Activated CD4-positive, alpha-beta T cell treated with anti-CD3 and anti-CD28 coated beads, Interleukin-2, Interleukin-6, amounts not matched to agents 100 ng/mL and 50 ng/mL, durations not matched to agents 16 hours and 8 hours (primary cell): ENCODE measurements at regions not wholly inside any gene's neighbourhood (a gene's known extent, or its start where the extent isn't known, plus 50 kb on each side); places are given as distances from the start of the nearest gene placed in this dataset.

Source experiments
- DNase-seq: peaks from one replicate; pipeline ENCODE4 v3.0.0-alpha.2; 2020

DNA sequence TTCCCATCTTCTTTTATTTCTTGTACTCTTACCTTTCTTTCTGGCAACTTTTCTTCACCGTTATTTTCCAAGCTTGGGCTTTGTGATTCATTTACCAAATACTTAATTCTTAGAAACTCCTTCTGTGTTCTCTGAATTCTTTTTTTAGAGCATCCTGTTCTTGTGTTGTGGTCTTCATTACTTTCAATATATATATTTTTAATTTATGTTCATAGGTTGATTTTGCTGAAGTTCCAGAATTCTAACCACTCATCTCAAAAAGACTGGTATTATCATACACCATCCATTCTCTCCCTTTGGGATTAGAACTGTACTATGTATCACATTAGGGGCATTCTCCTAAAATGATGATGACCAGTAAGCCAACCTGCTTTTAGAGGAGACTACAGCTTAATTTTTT is 362.3 kb upstream of the CBLB start:
- DNase-seq, result peak; percentile 51

DNA sequence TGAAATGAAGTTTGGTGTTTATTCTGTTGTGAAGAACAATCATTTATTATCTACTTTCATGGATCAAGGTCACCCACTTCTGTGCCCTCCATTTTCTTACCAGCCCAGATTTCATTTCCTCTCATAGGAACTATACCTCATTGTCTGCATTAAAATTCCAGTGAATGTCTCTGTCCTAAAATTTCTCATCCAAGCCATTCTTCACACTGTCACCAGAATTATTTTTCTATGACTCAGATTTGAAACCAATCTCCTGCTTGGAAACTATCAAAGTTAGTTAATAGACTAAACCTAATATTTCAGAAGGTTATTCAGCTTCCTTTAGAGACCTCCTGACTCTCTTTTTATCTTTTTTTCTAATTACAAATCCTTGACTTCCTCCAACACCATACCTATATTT is 364.1 kb upstream of the CBLB start:
- no peak for DNase-seq

DNA sequence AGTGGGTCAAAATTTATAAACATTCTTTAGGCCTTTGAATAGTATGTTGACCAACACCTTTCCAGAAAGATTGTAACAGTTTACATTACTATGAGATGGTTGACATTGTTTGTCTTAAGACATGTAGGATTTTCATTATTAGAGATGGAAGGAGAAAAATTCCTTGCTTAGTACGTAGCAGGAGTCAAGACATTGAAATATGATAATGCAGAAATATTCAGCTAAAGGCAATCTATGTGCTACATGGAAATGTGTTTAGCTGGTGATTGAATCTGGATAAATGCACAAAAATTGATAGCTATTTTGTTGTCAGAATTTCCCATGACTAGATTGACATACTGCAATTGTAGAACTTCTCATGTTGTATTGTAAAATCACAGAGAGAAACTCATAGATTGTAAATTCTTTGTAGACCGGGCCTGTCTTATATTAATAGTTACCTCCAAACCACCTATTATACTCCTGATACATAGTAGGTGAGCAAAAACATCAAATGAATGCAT is 370.4 kb upstream of the CBLB start:
- DNase-seq, result no peak

DNA sequence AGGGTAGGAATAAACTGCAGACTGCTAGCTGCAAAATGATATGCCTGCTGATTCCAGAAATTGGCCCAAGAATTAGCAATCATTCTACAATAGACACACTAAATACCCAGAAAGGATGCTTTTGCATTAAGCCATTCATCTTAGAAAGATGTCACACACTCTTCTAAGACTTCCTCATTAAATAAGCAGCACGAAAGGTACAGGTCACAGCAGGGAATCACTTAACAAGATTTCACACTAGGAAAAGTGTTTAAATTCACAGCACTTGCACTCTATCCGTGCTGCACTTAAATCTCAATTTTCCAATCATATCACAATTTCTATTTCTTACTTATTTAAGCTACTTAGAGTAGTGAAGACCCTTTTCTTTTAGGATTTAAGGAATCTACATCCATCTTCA is 372.8 kb upstream of the CBLB start:
- DNase-seq, result no peak

DNA sequence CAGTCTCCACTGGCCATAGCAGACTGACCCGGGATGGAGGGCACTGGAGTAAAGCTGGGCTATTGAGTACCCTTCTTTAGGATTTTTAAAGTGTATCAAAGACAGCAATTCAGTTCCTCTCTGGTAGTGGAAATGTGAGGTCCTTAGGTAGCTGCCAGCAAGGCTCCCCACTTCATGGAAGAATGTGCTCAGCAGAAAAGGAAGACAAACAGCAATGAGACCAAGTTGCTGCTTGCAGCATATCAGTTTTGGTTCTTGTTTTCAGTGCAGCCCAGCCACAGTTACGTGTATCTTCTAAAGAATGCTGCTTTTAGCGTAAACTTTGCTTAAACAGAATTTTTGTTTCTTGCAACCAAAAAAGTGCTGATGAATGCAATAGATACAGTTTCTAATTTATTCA is 374.0 kb upstream of the CBLB start:
- peak; percentile 14 for DNase-seq

DNA sequence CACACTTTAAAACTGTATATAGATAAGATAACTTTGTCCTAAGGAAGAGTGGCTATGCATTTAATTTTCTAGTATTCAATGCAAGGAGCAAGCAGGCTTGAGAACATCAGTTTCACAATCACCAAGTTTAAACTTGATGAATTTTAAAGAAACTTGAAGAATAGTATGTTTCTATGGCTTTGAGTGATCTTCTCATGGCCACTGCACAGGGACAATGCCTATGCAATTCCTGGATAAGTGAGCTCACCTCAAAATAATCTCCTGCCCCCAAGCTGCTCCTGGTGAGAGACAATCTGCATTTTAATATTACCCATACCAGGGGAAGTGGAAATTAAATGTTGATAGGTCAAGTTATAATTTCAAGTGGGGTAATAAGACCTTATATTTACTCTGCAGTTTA is 376.6 kb upstream of the CBLB start:
- DNase-seq, result no peak

DNA sequence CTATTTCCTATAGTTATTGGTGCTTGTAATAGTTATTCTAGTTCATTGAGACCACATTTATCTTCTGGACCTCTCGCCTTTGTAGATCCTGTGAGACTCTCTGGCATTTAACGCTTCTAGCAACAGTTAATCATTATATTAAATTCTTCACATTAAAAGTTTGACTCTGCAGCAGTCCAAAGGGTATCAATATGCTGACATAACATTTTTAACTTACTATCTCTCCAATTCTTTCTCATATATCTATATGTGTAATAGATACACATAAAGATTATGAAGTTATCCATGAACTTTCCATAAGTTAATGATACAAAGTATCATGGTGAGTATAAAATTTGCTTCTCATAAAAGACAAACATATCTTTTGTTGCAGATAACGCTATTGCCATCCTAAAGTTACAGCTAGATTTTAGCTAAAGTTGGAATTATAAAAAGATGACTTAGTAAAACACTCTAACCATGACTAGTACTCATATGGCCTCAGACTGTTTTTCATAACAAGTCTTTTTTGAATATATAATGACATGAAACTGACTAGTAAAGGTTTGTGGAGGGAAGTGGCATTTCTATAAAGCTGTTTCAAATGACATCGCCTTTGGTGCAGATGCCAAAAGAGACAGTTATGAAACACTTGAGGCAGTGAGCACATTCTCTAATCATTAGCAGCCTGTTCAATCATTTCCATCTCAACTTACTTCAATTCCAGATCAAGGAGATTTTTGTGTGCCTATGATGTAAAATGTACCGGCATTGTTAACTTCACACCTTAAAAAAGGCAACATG is 379.3 kb upstream of the CBLB start:
- peak; percentile 41 for DNase-seq

DNA sequence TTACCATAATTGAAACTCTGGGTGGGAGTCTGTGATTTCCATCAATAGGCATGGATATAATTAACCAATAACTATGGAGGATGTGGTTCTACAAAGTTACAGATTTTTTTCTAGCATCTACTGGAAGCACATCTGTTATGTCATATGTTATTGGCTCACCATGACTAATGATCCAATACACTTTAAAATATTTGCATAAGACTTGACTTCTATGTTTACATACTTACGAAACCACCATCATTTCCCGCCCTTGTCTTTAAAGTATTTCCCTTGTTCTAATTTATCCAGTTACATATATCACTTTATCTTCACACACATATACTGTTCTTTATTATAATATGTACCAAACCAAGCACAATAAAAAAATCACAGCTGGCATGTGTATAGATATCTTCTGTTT is 380.3 kb upstream of the CBLB start:
- DNase-seq, result no peak

DNA sequence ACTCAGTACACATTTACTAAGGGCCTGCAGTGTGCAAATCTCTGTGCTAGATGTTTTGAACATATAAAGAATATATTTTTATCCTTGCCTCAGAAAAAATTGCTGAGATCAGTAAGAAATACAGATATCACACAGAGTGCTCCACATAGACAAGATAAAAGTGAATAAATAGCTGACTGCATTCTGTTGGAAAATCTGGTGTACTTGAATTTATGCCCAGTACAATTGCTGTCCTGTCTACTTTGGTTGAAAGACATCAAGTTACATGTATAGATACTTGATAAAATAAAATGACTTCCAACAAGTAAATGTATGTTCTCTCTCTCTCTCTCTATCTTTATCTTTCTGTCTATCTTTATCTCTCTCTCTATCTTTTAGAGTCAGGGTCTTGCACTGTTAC is 381.2 kb upstream of the CBLB start:
- no peak for DNase-seq

DNA sequence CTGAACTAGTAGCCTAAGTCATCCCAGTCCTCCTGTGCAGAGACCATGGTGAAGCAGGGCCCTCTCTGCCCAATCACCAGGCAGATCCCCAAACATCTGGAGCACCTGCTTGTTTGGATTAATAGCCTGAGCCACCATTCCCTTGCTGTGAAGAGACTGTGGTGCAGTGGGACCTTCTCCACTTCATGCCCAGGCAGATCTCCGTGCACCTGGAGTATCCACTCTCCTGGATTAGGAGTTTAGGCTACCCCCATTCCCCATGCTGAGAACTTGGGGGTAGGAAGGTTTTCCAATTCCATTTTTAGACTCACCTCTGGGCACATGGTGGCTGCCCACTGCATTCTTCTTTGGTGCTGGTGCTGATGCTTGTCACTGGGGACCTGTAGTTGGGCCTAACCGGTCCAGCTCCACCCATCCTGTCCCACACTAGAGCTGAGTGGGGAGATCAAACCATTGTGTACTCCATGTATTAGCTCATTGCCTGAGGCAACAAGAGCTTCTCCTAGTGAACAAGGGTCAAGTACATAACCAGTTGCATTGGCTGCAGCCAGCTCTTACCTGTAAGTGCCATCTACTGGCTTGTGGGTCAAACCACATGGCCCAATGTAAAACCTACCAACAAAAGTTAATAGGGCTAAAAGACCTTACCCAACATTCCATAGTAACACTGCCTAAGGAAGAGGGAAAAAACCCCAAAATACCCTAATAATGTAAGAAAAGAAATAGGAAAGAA is 382.5 kb upstream of the CBLB start:
- DNase-seq, result peak; percentile 5

DNA sequence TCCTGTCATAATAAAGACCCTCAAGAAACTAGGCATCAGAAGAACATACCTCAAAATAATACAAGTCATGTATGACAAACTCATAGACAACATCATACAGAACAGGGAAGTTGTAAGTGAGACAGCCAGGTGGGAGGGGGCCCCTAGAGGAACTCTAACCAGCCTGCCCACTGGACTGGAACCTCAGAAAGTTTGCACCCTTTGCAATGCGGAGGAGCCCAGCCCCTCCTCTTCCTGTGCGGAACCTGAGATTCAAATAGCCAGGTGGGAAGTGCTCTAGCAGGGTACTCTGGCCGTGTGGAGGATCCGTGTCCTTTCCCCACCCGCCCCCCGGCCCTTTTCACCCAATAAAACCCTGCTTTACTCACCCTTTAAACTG is 387.0 kb upstream of the CBLB start:
- DNase-seq, result no peak

DNA sequence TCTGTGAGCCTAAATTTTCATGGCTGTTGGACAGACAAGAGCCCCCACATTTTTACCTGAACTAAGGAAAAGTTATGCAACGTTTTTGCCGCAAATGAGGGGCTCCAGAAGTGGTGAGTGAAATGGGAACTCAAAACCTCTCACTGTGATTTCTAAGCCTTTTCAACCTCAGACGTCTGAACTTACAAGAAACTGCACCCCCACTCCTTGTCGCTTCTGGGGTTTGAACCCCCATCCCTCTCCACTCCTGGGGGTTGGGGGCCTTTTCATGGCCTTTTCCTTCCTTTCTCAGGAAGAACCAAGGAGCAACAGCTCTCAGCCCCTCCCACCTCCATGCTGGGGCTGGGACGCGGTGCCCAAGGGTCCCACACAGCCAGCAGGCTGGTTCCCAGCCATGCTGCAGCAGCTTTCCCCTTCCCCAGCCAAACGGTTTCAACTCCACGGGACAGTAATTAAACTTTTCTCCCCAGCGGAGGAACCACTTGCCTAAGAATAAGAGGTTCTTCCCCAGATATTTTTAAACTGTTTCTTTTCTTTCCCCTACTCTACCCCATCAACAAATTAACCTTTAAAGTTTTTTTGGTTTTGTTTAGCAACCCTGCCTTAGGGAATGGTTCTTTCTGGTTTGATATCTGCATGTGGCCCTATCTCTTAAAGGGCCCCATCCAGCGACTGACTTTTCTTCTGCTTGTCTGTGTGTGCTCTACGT is 387.6 kb upstream of the CBLB start:
- DNase-seq, result no peak

DNA sequence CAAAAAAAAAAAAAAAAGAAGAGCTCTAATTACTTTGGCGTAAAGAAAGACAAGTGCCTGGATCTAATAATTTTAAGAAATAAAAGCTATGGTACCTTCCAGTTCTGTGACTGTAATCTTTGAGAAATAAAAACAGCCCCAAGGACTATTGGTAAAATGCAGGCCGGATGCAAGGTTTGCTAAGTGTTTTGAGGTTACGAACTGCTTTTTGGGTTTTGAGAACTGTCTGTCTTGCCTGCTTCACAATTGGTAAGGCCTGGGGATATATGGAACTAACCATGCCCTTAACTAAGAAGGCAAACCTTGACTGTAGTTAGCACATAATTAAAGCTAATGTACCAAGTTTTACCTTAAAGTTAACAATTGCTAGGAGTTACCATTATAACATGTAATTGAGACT is 388.4 kb upstream of the CBLB start:
- DNase-seq, result no peak

DNA sequence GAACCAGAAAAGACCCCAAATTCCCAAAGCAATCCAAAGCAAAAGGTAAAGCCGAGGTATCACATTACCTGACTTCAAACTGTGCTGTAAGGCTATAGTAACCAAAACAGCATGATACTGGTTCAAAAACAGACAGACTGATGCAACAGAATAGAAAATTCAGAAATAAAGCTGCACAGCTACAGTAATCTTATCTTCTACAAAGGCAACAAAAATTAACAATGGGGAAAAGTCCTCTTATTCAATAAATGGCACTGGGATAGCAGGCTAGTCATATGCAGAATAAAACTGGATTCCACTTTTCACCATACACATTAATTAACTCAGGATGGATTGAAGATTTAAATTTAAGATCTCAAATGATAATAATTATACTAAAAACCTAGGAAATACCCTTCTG is 392.6 kb upstream of the CBLB start:
- no peak for DNase-seq

DNA sequence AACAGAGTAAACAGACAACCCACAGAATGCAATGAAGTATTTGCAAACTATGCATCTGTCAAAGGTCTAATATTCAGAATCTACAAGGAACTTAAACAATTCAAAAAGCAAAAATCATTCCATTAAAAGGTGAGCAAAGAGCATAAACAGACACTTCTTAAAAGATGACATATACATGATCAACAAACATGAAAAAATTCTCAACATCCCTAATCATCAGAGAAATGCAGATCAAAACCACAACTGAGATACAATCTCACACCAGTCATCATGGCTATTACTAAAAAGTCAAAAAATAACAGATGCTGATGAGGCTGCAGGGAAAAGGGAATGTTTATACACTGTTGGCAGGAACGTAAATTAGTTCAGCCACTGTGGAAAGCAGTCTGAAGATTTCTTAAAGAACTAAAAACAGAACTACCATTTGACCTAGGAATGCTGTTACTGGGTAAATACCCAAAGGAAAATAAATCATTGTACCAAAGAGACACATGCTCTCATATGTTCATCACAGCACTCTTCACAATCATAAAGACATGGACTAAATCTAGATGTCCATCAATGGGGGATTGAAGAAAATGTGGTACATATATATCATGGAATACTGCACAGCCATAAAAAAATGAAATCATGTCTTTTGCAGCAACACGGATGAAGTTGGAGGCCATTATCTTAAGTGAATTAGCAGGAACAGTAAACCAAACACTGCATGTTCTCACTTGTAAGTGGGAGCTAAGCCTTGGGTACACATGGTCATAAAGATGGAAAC is 393.3 kb upstream of the CBLB start:
- DNase-seq, result no peak

DNA sequence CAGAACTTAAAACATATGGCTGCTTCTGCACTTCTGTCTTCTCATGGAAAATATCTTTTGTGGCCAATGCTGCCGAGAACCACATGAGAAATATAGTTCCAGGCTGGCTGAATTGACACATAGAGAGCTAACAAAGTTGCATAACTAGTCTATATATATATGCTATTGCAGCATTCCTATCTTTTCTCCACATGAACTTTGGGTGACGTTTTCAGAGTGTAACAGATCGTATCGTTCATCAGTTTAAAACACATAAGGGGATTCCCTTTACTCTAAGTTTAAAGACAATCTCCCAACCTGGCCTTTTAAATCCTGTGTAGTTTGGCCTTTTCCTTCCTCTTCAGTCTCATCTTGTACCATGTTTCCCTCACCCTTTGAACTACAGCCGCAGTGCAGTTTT is 394.2 kb upstream of the CBLB start:
- DNase-seq, result no peak

DNA sequence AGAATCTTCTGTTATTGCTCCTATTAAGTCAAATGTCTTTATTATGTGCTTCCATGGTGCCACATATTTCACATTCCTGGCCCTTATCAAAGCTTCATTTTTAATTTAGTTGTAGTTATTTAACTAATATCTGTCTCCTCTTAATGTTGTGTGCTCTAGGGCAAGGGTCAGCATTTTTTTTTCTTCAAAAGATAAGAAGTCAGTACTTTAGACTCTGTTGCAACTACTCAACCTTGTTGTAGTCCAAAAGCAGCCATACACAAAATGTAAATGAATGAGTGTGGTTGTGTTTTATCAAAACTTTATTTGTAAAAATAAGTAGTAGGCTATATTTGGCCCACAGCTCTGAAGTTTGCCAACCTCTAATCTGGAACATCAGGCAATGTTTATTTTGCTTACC is 394.7 kb upstream of the CBLB start:
- no peak for DNase-seq

DNA sequence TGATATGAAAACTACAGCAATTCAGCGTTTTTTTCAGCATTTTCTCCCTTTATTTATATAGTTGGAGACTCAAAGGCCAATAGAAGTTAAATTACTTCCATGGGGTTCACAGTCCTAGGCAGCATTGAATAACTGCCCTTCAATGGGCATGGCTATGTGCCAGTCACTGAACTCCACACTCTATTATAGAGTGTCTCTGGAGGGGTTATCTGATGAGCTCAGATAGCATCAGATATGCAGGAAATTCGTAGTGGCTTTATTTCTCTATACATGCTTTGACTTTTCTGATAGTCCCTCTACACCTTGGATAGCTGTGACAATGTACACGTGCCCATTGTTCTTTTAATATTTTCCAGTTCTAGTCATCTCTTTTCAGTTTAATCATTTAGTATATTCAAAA is 396.9 kb upstream of the CBLB start:
- no peak for DNase-seq

DNA sequence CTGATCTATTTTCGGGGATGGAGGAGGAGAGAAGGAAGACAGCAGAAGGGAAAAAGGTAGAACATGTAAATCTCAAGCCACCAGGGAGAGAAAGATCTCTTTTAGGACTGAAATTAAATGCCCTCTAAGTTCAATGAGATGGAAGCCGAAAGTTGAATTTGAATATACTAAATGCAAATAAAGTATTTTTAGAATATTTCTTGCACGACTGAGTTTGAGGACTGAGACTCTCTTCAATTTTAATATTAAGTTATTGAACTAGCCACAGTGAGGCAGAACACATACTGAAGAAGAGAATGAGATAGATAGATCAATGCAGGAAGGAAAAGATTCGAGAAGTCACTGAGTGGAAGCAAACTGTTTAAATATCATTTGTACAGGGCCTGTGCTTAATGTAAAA is 399.9 kb upstream of the CBLB start:
- no peak for DNase-seq

DNA sequence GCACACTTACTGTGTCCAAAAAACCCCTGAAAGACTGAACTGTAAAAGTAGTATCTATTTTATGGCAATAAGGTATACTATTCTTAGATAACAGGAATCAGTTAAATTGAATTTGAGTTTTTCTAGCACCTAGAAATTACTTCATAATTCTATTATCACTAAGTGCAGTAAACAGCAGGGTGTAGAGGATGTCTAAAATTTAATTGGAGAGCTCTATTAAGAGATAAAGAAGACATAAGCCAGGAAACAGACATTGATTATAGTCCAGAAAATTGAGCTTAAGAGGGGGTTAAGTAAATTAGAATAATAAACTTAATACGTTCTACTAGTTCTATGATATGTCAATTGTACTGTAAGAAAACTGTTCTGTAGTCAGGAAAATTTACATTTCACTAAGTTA is 403.5 kb upstream of the CBLB start:
- no peak for DNase-seq

DNA sequence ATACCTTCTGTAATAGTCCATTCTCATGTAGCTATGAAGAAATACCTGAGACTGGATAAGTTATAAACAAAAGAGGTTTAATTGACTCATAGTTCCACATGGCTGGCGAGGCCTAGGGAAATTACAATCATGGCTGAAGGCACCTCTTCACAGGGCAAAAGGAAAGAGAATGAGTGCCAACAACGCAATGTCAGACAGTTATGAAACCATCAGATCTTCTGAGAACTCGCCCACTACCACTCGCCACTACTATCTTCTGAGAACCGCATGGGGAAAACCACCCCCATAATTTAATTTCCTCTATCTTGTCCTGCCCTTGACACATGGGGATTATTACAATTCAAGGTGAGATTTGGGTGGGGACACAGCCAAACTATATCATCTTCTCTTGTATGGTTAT is 406.8 kb upstream of the CBLB start:
- DNase-seq, result no peak

DNA sequence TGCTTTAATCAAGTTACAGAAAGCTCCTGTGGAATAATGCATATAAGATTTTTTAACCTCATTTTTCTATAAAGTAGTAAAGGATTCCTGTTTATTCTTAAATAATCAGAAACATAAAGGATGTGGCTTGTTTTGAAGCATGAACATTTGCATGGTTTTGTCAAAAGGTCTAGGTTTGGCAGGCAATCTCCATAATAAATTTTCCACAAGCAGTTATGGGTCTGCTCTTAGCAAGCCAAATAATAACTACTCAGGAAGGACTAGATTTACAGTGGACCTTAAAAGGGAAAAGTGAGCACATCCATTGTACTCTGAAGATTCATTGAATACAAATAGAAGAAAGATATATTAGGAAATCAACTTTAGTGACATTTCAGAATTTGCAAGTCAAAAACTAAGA is 407.3 kb upstream of the CBLB start:
- no peak for DNase-seq
